NOMO-1 (cell line): ENCODE measurements at regions not wholly inside any gene's neighbourhood (a gene's known extent, or its start where the extent isn't known, plus 50 kb on each side); places are given as distances from the start of the nearest gene placed in this dataset.
"Not testable (repeated sequence)": the region's sequence is repeated elsewhere in the genome, so short reads cannot be mapped to it uniquely, and the experiment has no call there.

Experiments used
- DNase-seq, 2 experiments: peaks; one replicate each; lab custom pipeline; 2025; ENCODE audit not compliant: unreplicated experiment in 2 of 2; lab: John Stamatoyannopoulos, UW

DNA sequence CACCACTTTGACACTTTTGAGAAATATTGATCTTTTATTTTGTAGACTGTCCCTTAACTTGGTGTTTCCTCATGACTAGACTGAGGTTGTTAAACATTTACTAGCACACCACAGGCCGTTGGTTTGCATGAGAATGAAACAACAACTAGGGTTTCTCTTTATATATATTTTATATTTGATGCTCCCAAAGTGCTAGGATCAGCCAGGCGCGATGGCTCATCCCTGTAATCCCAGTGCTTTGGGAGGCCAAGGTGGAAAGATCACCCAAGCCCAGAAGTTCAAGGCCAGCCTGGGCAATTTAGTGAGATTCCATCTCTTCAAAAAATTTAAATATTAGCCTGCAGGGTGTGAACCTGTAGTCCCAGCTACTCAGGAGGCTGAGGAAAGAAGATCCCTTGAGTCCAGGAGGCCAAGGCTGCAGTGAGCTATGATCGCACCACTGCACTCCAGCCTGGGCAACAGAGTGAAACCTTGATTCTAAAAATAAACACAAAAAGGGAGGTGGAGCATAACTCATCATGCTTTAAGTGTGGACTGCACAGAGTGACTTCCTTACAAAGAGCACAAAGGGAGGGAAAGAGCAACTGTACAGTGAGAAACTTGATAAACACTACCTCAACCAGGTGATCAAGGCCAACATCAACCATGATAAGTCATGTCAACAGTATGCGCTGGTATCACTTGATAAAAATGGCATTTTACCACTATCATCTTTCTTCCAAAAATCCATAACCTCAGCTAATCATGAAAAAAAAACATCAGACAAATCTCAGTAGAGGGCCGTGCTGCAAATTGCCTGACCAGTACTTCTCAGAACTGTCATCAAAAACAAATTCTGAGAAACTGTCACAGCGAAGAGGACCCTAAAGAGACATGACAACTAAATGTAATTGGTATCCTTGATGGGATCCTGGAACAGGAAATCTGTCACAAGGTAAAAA is 72.8 kb upstream of the ATF7IP2 start:
- no peak for DNase-seq

DNA sequence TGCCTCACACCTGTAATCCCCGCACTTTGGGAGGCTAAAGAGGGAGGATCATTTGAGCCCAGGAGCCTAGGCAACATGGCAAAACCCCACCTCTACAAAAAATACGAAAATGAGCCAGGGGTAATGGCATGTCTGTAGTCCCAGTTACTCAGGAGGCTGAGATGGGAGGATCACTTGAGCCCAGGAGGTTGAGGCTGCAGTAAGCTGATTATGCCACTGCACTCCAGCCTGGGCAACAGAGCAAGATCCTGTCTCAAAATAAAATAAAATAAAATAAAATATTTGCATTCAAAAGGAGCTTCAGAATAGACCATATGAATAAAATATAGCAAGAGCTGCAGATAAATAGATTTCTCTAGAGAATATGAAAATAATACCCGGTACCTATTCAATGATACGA is 71.5 kb upstream of the ATF7IP2 start:
- DNase-seq = no peak

DNA sequence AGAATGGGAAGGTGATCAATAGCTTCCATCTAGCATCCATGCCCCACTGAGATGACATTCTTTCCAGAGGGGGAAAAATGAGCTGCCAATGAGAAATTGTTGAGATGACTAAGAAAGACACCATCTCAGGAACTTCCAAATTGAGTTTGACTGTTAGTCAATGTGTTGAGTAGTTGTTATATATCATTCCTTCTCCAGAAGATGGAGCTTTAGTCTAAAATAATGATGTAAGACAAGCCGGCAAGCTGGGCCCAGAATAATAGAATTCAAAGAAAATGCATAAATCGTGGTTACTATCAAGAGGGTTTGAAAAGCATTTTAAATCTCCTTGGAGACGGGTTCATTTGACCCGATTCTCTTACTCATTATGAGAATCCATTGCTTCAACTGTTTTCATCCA is 71.0 kb upstream of the ATF7IP2 start:
- peak in 1 of 2 experiments; percentile 26 for DNase-seq

DNA sequence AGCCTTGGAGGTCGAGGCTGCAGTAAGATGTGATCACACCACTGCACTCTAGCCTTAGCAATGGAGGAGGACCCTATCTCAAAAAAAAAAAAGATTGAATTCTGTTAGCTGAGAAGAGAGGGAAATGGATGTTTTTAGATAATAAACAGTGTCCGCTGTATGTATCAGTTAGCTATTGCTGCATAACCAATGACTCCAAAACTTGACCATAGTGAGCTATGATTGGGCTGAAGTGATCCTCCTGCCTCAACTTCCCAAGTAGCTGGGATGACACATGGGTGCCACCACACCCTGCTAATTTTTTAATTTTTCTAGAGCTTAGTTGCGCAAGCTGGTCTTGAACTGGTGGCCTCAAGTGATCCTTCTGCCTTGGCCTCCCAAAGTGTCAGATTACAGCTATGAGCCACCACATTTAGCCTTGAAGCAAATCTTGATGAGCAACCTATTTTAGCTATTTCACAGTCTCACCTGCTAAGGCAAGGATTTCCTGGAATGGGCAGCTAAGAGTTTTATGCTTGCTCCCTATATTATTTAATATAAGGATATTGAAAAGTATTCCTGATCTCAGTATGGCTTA is 68.3 kb upstream of the ATF7IP2 start:
- DNase-seq = no peak

DNA sequence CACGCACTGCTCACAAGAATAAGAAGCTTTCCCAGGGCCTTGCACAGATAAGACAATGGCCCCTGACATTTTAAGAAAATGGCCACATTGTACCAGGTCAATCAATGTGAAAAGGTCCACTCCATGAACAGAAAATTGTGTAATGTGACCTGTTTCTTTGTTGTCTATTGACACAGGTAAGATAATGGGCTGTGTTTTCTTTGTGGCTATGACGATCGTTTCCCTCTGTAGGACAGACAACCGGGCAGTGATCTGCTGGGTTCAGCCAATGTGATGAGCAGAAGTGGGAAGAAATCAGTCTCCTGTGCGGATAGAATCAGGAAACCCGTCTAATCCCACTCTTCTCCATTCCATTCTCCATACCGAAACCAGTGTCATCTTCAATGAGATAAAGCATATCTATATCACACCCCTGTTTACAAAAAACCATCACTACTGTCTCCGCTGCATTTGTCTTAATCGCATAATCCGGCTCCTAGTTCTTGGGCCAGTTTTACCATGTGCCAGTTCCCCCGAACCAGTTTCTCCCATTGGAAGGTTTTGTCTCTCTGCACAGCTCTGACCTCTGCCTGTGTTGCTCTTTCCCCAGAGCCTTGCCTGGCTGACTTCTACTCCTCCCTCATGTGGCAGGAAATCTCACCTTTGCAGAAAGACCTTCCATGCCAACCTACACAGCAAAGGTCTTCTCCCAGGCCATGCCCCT is 66.9 kb upstream of the ATF7IP2 start:
- DNase-seq = no peak

DNA sequence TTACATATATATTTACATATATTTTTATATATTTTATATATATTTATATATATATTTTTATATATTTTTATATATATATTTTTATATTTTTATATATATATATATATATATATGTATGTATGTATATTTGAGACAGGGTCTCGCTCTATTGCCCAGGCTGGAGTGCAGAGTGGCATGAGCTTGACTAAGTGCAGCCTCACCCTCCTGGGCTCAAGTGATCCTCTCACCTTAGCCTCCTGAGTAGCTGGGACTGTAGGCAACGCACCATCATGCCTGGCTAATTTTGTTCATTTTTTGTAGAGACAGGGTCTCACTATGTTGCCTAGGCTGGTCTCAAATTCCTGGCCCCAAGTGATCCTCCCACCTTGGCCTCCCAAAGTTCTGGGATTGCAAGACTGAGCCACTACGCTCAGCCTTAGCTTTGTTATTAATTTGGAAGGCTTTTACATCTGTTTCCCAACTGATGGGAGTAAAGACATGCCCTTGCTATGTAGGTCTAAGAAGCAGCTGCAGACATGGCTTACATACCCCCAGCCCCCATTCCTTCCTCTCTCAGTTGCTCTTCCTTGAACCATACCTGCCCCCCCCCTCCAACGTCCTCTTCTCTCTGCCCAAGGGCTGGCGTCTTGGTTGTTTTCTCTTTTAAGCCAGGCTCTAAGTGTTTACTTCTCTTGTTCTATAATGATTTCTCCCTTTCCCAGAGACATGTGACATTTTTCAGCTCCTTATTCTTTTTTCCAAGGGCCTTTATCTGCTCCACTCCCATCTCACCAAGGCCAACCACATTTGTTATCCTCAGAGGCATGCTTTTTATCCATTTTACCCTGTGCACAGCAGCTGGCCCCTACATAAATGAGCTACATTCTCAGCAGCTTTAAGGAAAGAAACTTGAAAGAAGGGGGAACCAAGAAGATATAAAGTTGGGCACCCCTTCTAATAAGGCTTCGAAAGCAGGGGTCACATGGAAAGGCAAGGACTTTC is 64.2 kb upstream of the ATF7IP2 start:
- no peak for DNase-seq

DNA sequence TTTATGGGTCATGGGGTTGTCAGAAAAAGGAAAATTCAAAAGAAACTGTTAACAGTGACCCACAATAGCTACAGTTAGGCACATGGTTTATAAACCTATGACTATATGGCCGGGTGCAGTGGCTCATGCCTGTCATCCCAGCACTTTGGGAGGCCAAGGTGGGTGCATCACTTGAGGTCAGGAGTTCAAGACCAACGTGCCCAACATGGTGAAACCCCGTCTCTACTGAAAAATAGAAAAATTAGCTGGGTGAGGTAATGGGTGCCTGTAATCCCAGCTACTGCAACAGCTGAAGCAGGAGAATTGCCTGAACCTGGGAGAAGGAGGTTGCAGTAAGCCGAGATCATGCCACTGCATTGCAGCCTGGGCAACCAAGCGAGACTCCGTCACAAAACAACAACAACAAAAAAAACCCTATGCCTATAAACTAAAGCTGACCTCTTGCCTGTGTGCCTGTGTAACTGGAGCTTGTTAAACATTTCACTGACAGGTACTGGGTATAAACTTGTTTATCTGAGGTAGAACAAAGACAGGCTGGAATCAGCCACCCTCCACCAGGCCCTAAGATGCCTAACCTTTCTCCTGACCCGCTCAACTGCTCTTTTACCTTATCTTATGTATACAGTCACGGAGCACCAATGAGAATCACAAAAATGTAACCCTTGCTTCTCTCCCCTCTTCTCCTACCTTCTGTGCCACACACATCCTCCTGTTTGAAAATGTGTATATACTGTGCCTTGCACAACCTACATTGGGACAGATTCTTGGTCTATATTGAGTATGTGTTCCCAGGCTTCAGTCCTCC is 62.9 kb upstream of the ATF7IP2 start:
- DNase-seq = no peak

DNA sequence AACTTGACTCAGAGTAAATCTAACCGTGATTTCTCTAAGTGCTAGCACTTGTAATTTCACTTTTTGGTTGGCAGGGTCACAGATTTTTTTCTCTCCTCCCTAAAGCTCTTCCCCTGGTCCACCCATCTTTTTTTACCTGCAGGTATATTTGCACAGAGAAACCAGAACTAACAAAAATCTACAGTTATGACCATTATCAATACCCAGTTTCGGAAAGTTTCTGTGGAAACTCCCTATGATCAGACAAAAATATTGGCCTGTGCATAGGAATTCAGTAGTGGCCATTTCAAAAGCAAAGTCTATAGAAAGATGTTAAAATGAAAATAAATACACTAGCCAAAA is 62.4 kb upstream of the ATF7IP2 start:
- DNase-seq = no peak

DNA sequence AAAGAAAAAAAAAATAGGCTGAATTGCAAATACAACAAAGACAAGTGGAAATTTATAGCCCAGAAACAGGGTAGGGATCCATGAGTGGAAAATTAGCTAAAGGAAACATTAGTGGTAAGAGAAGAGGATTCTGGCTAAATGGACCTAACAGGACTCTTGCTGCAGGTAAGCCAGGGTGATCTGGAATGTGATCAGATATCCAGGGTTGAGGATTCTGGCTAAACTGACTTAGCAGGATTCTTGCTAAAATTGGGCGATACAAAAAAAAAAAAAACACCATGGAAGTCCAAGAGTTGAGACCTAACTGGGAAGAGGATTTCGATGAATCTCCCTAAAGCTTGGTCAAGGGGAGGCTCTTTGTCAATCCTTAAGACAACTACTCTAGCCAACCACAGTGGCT is 61.7 kb upstream of the ATF7IP2 start:
- no peak for DNase-seq

DNA sequence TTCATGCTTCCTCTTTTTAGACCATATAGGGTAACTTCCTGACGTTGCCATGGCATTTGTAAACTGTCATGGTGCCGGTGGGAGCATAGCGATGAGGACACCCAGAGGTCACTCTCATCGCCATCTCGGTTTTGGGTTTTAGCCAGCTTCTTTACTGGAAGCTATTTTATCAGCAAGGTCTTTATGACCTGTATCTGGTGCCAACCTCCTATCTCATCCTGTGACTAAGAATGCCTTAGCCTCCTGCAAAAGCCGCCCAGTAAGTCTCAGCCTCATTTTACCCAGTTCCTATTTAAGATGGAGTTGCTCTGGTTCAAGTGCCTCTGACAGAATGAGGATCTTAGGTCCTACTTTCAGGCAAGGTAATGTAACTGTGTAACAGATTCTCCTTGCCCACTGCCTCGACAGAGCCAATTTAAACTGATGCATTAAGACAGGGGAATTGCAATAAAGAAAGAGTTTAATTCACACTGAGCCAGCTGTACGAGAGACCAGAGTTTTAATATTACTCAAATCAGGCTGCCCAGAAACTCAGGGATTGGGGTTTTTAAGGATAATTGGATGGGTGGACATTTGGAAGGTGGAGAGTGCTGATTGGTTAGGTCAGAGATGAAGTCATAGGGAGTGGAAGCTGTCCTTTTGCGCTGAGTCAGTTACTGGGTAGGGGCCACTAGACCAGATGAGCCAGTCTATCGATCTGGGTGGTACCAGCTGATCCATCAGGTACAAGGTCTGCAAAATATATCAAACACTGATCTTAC is 59.9 kb upstream of the ATF7IP2 start:
- no peak for DNase-seq

DNA sequence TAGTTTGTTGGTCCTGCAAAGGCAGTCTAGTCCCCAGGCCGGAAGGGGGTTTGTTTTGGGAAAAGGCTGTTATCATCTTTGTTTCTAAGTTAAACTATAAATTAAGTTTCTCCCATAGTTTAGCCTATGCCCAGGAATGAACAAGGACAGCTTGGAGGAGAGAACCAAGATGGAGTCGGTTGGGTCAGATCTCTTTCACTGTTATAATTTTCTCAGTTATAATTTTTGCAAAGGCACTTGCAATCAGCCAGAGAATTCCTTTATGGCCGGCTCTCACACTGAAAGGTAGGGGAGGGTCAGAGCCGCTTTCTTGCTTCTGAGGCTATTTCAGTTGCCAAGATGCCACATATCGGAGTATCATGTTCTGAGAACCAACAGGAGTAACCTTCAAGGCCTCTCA is 59.2 kb upstream of the ATF7IP2 start:
- DNase-seq = no peak

DNA sequence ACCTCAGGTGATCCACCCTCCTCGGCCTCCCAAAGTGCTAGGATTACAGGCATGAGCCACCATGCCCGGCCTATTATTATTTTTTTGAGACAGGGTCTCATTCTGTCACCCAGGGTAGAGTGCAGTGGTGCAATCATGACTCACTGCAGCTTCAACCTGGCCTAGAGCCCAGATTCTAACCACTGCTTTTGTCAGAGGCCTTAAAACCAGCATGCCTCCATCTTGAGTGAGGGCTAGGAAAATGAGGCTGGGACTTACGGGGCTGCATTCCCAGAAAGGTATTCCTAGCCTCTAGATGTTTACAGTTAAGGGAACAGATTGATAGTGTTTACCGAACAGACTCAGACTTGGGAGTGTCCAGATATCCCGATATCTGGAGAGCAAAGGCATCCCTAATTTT is 57.6 kb upstream of the ATF7IP2 start:
- not testable (repeated sequence) for DNase-seq

DNA sequence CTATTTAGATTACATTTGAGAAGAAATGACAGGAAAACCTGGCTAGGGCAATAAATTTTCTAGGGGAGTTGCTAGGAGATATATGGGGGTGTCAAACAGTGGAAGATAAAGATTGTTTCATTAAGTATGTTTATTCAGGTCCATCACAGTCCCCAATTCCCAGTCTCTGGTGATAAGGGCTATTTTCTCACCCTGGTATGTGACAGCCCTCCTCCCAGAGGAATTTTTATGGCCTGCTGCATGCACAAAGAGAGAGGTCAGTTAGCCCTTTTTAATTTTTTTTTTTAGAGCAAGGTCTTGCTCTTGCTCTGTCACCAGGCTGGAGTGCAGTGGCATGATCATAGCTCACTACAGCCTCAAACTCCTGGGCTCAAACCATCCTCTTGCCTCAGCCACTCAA is 53.6 kb upstream of the ATF7IP2 start:
- no peak for DNase-seq

DNA sequence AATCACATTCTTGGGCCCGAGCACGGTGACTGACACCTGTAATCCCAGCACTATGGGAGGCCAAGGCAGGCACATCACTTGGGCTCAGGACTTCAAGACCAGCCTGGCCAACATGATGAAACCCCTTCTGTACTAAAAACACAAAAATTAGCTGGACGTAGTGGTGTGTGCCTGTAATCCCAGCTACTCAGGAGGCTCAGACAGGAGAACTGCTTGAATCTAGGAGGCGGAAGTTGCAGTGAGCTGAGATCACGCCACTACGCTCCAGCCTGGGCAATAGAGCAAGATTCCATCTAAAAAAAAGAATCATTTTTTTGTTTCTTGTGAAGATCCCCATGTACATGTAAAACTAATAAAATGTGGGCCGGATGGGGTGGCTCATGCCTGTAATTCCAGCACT is 53.1 kb upstream of the ATF7IP2 start:
- no peak for DNase-seq

DNA sequence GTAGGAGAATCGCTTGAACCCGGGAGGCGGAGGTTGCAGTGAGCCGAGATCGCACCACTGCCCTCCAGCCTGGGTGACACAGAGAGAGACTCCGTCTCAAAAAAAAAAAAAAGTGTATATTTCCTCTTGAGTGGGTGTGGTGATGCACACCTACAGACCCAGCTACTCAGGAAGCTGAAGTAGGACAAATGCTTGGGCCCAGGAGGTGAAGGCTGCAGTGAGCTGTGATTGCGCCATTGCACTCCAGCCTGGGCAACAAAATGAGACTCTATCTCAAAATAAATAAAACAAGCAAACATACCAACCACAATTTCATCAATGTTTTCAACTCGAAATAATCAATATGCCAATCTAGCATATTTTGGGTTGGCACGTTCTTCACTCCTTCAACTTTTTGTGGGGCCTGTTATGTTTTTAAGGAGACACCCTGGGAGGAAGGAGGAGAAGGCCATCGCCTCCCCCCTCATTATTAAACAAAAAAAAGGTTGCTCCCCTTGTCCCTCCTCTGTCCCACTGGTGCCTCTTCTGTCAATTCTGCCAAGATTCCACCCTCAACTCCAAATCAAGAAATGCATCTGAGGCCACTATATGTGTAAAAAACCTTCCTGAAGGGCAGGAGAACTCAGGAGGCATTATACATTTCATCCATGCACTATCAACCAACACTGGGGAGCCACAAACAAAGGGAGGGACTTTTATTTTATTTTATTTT is 52.4 kb upstream of the ATF7IP2 start:
- no peak for DNase-seq

DNA sequence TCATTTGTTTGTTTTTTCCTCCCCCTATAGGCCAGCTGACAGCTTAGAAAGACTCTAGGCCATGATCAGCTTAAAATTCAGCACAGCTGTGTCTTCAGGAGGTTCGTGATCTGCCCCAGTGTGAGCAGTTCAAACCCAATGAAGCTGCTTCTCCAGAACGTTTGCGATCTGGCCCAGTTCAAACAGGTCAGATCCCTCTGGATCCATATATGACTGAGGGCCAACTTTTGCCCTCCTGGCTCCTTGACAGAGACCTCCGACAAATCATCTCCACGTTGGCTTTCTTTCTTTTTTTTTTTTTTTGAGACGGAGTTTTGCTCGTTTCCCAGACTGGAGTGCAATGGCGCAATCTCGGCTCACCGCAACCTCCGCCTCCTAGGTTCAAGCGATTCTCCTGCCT is 50.2 kb upstream of the ATF7IP2 start:
- DNase-seq = no peak
